WERI-Rb-1 (cell line): ENCODE measurements at regions not wholly inside any gene's neighbourhood (a gene's known extent, or its start where the extent isn't known, plus 50 kb on each side); places are given as distances from the start of the nearest gene placed in this dataset.

Experiments
- DNase-seq: peaks from one replicate; pipeline ENCODE4 v3.0.0-alpha.2; 2020
- H3K27ac ChIP-seq: fragments of 250-450 bp; sonication (Bioruptor Pico); 2 replicates; pipeline ENCODE4 v1.5.1; 2020; ENCODE audit warnings: mild to moderate bottlenecking, moderate library complexity
- H3K27me3 ChIP-seq: fragments of 250-450 bp; sonication (Bioruptor Pico); 2 replicates; pipeline ENCODE4 v1.5.1; 2021; ENCODE audit warnings: mild to moderate bottlenecking, low read depth, moderate library complexity; ENCODE audit not compliant: insufficient read depth, severe bottlenecking
- H3K36me3 ChIP-seq: fragments of 250-450 bp; sonication (Bioruptor Pico); 2 replicates; pipeline ENCODE4 v1.5.1; 2020; ENCODE audit warnings: mild to moderate bottlenecking, moderate library complexity
- H3K4me3 ChIP-seq: 2 replicates; pipeline ENCODE4 v1.5.1; 2011; ENCODE audit warnings: low read depth, mild to moderate bottlenecking, control low read depth, low read length
- H3K9me3 ChIP-seq: fragments of 250-450 bp; sonication (Bioruptor Pico); 2 replicates; pipeline ENCODE4 v1.5.1; 2021; ENCODE audit warnings: mild to moderate bottlenecking, moderate library complexity; ENCODE audit not compliant: severe bottlenecking
- CTCF ChIP-seq: IDR thresholded peaks from 2 replicates; pipeline ENCODE4 v1.5.1; 2011; ENCODE audit warnings: low read depth, mild to moderate bottlenecking, control low read depth, inconsistent platforms, low read length

DNA sequence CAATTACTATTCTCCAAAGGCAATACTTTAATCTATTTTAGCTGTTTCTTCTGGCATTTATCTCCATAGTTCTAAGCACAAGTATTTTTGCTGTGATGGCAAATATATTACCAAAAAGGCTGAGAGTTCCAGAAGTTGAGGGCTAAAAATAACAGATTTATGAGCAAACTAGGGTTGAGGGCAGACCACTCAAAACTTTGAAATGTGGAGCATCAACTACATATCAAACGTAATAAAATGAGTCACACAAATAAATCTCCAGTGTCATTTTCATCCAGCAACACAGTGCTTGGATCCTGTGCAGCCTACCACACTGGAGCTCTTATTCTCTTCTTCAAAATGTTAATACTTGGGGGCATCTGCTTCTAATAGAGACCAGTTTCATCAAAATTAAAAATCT lies 163.9 kb downstream of the HS3ST1 start:
- DNase-seq = no peak
- H3K27ac ChIP-seq = no peak overlapping the region
- no peak for TF ChIP-seq CTCF
- no peaks in the 10 kb centered on the region for H3K36me3 ChIP-seq
- no peaks in the 10 kb centered on the region for H3K9me3 ChIP-seq
- H3K27me3 ChIP-seq = peaks cover 3% of the 10 kb centered on the region
- H3K4me3 ChIP-seq = no peak overlapping the region

DNA sequence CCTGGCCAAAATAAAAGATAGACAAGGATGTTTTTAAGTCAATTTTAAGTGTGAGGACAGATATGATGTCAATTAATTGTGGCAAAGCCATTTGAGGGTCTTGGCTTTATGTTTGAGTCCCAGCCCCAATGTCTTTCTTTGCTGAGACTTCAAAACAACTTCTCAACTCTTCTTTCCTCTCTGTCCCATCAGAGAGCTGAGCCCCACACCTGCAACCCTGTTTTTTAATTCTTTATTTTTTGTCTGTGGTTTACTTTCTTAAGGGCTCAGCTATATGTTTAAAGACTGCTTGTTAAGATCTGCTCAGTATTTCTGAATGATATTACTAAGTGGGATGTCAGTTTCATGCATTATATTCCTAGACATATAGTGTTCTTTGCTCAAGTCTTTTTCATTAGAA lies 164.3 kb downstream of the HS3ST1 start:
- Histone ChIP-seq H3K27me3 (peaks cover 3% of the 10 kb centered on the region), H3K27ac (no peak overlapping the region), H3K9me3 (no peaks in the 10 kb centered on the region), H3K36me3 (no peaks in the 10 kb centered on the region), H3K4me3 (no peak overlapping the region)
- no peak for TF ChIP-seq CTCF
- no peak for DNase-seq

DNA sequence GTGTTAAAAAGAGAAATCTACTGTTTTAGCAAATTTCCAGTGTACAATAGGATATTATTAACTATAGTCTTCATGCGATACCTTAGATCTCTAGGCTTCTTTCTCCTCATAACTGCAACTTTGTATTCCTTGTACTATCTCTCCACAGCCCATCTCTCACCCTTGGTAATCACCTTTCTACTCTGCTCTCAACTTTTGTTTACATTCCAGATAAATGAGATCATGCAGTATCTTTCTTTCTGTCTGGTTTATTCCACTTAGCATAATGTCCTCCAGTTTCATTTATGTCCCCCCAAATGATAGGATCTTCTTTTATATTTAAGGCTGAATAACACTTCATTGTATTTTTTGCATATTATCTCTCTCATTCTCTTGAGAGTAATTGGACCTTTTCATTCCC lies 165.5 kb downstream of the HS3ST1 start:
- H3K36me3 ChIP-seq = no peaks in the 10 kb centered on the region
- no peak overlapping the region for H3K27ac ChIP-seq
- H3K27me3 ChIP-seq = peaks cover 3% of the 10 kb centered on the region
- no peak for TF ChIP-seq CTCF
- DNase-seq = no peak
- H3K4me3 ChIP-seq = no peak overlapping the region
- no peaks in the 10 kb centered on the region for H3K9me3 ChIP-seq

GRCh38 chr4:11261066-11261850 lies 167.4 kb downstream of the HS3ST1 start:
- H3K36me3 ChIP-seq = no peaks in the 10 kb centered on the region
- no peak overlapping the region for H3K4me3 ChIP-seq
- H3K27me3 ChIP-seq = no peaks in the 10 kb centered on the region
- H3K27ac ChIP-seq = no peak overlapping the region
- no peak for TF ChIP-seq CTCF
- no peaks in the 10 kb centered on the region for H3K9me3 ChIP-seq
- no peak for DNase-seq

DNA sequence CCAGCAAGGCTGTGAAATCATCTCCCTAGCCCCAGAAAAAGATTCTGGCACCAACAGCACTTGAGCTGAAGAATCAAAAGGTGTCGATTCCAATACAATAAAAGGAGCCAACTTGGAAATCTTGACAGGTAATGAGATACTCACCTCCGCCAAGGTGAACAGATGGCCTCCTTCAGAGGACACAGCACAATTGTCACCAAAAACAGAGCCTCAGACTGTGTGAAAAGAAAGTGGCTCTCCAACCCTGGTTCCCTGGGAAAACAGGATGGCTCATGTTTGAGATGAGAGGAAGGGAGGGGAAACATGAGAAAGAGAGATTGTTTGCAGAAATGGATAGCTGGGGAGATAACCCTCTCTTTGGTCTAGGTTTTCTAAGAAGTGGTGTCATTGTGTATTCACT lies 168.9 kb downstream of the HS3ST1 start:
- H3K4me3 ChIP-seq = no peak overlapping the region
- H3K36me3 ChIP-seq = no peaks in the 10 kb centered on the region
- H3K27me3 ChIP-seq = no peaks in the 10 kb centered on the region
- no peak for TF ChIP-seq CTCF
- no peak overlapping the region for H3K27ac ChIP-seq
- no peaks in the 10 kb centered on the region for H3K9me3 ChIP-seq
- no peak for DNase-seq

DNA sequence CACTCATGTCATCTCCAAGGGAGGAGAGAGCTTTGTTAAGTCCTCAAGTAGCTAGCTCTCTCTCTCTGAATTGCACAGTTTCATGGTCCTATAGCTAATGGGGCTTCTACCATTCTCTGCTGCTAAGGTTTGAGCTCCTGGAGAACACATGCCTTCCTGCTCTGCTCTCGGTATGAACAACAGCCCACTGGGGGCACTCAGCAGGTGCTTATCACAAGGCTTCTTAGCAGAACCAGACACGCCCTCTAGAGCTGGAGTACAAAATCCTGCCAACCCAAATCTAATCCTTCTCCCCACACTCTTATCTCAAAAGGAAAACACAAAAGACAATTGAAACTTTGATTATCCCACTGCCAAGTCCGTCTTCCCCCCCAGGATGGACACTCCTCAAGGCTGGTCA lies 176.5 kb downstream of the HS3ST1 start:
- Histone ChIP-seq H3K9me3 (no peaks in the 10 kb centered on the region), H3K4me3 (no peak overlapping the region), H3K36me3 (no peaks in the 10 kb centered on the region), H3K27me3 (peaks cover 3% of the 10 kb centered on the region), H3K27ac (no peak overlapping the region)
- no peak for DNase-seq
- TF ChIP-seq CTCF = no peak; the same call in 1 of the 2 replicates
